Epithelial cell of esophagus (primary cell): ENCODE measurements at regions not wholly inside any gene's neighbourhood (a gene's known extent, or its start where the extent isn't known, plus 50 kb on each side); places are given as distances from the start of the nearest gene placed in this dataset.

Experiments
- DNase-seq: peaks from one replicate; pipeline ENCODE4 v3.0.0; 2010; ENCODE audit warnings: low read depth
- H3K4me3 ChIP-seq: 2 replicates; pipeline ENCODE4 v1.5.1; 2011; ENCODE audit warnings: mild to moderate bottlenecking, low read length, control low read depth
- TF ChIP-seq, protein P1 (sequence below): IDR thresholded peaks from 2 replicates; pipeline ENCODE4 v1.5.1; 2011; ENCODE audit warnings: low read depth, mild to moderate bottlenecking, low read length, control low read depth, inconsistent platforms; ENCODE audit not compliant: insufficient read depth; ENCODE audit errors: missing control alignments

DNA sequence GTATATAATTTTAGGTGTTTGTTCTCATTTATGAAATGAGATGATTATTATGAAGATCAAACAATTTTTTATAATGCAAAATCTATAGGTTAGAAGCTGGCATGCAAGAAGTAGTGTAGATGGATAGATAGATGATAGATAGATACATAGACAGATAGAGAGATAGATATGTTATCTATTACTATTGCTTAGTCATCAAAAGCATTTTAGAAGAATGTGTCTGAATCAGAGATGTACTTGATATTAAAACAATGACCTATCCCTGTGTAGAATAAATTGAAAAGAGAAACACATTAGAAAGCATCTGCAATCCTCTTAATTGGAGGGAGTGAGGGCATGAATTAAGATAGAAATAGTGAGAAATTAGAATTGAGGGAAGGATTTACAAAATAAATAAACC lies 436.2 kb upstream of the NXPH2 start:
- no peak overlapping the region for H3K4me3 ChIP-seq
- TF ChIP-seq, protein P1, sequence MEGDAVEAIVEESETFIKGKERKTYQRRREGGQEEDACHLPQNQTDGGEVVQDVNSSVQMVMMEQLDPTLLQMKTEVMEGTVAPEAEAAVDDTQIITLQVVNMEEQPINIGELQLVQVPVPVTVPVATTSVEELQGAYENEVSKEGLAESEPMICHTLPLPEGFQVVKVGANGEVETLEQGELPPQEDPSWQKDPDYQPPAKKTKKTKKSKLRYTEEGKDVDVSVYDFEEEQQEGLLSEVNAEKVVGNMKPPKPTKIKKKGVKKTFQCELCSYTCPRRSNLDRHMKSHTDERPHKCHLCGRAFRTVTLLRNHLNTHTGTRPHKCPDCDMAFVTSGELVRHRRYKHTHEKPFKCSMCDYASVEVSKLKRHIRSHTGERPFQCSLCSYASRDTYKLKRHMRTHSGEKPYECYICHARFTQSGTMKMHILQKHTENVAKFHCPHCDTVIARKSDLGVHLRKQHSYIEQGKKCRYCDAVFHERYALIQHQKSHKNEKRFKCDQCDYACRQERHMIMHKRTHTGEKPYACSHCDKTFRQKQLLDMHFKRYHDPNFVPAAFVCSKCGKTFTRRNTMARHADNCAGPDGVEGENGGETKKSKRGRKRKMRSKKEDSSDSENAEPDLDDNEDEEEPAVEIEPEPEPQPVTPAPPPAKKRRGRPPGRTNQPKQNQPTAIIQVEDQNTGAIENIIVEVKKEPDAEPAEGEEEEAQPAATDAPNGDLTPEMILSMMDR: no peak
- DNase-seq: no peak

DNA sequence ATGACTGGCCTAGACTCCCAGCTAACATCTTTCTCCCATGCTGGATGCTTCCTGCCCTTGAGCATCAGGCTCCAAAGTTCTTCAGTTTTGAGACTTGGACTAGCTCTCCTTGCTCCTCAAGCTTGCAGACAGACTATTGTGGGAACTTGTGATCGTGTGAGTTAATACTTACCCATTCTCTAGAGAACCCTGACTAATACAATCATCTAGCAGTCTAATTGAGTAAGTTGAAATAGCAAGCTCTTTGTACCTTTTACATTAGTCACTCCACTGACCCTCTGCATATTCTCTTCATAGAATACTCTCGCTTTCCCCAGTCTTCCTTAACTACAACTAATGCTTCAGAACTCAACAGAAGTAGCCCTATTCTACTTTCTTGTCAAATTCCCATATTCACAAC lies 434.6 kb upstream of the NXPH2 start:
- DNase-seq: peak; percentile 4
- TF ChIP-seq, protein P1: no peak
- no peak overlapping the region for H3K4me3 ChIP-seq

DNA sequence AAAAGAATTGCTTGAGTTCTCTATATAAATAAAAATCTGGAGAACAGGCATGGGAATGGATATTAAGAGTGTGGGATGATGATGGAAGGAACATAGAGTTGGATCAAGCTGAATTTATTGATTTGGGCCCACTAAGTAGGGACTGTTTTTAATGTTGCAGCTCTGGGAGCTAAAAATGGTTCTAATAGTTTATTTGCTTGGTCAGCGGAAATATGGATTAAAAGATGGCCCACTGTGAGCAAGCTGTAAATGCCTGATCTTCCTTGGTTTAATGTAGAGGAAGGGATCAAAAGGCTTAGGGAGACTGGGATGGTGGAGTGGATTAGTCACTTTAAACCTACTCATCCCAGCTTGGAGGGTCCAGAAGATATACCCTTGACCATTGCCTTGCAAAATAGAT lies 429.4 kb upstream of the NXPH2 start:
- no peak overlapping the region for H3K4me3 ChIP-seq
- no peak for DNase-seq
- TF ChIP-seq, protein P1: no peak

DNA sequence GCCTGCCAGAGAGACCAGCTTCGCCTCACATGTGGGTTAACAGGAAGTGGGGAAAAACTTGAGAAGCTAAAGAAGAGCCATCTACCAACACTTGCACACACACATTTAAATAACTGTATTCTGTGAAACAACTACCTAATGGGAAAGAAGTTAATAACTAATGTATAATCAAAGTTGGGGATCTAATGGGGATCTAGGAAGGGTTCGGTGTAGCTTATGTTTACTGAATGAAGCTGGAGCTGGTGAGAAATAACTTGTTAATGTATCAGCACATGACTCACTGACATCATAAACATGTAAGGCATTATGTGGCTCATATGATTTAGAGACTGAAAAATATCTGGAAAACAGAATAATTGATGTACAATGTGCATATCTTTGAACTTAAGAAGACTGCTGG lies 421.3 kb upstream of the NXPH2 start:
- TF ChIP-seq, protein P1: no peak

DNA sequence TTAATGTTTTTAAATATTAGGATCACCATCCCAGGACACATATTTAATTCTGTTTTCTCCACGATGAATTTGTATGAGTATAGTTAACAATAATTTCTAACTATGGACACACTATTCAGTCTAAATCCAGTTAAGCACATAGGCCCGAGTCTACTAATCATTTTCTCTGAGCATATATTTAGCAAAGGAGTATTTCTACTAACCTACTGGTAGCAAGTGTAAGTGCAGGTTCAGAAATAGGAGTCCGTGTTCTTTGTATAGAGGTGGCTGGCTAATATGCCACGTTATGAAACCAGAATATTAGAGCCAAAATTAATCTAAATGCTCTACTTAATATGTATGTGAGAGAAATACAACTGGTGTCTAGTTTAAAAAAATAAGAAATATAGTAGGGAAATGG lies 416.6 kb upstream of the NXPH2 start:
- no peak overlapping the region for H3K4me3 ChIP-seq
- TF ChIP-seq, protein P1: no peak
- no peak for DNase-seq

More for the DNA sequence above, 421.3 kb upstream of the NXPH2 start:
- peak; percentile 7 for DNase-seq
- no peak overlapping the region for H3K4me3 ChIP-seq

DNA sequence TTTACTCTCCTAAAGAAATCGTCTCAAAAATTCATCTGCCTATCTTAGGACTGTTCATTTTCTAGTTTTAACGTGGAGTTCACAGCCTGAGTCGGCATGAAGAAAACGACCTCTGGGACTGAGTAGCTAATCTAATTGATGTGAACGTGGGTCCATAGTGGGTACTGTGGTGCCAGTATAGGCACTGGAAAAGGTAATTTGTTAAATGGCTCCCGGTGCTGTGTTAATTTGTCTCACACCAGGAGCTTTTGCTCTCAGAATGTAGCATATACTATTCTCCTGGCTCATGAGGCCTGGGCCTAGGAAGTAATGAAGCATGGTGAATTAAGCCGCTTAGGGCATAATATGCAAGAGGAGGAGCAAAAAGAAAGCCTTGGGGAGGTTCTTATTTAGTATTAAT lies 414.4 kb upstream of the NXPH2 start:
- no peak for DNase-seq
- TF ChIP-seq, protein P1: no peak
- H3K4me3 ChIP-seq: no peak overlapping the region

DNA sequence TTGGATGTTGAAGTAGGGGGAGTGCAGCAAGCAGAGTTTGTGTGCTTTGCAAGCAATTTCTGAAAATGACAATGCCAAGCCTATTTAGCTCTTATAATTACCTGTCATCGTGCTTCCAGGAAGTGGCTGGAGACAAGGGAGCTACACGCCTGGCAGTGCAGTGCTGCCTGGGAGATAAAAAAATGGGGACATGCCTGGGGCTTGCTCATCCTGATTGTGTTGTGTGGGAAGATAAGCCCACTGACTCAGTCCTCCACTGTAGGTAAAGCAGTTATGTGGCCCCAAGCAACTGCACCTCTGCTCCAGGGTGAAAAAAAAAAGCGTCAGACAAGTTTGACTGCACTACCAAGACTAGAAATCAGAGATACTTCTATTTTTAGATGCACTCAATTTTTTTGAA lies 396.9 kb upstream of the NXPH2 start:
- no peak overlapping the region for H3K4me3 ChIP-seq
- DNase-seq: peak; percentile 2
- TF ChIP-seq, protein P1: no peak
